ENCODE measurements at regions not wholly inside any gene's neighbourhood (a gene's known extent, or its start where the extent isn't known, plus 50 kb on each side); places are given as distances from the start of the nearest gene placed in this dataset.
"Not testable (repeated sequence)": the region's sequence is repeated elsewhere in the genome, so short reads cannot be mapped to it uniquely, and the experiment has no call there.

- TF ChIP-seq POLR2A, CTCF (IDR thresholded peaks at IDR 0.05): not testable (repeated sequence)
Measured at GRCh38 chr7:56882318-56882717, 249.9 kb downstream of the ZNF479 start.

Data from Peyer's patch (tissue), 4 donors.